NCI-H187 treated with DMSO at 0.1 percent for 48 hours (cell line): ENCODE measurements at regions not wholly inside any gene's neighbourhood (a gene's known extent, or its start where the extent isn't known, plus 50 kb on each side); places are given as distances from the start of the nearest gene placed in this dataset.

ENCODE experiments used
- DNase-seq: peaks from one replicate; lab custom pipeline; 2025; lab: John Stamatoyannopoulos, UW

DNA sequence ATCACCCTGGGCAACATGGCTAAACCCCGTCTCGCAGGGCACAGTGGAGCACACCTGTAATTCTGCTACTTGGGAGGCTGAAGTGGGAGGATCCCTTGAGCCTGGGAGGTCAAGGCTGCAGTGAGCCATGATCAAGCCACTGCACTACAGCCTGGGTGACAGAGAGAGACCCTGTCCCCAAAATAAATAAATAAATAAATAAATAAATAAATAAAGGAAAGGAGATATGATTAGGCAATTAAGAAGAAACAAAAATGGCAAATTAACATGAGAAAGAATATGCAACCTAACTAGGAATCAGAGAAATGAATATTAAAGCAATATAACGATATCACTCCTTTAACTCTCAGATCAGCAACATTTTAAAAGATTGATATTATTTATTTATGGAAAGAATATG is 92.3 kb downstream of the C1D start:
- DNase-seq = no peak

DNA sequence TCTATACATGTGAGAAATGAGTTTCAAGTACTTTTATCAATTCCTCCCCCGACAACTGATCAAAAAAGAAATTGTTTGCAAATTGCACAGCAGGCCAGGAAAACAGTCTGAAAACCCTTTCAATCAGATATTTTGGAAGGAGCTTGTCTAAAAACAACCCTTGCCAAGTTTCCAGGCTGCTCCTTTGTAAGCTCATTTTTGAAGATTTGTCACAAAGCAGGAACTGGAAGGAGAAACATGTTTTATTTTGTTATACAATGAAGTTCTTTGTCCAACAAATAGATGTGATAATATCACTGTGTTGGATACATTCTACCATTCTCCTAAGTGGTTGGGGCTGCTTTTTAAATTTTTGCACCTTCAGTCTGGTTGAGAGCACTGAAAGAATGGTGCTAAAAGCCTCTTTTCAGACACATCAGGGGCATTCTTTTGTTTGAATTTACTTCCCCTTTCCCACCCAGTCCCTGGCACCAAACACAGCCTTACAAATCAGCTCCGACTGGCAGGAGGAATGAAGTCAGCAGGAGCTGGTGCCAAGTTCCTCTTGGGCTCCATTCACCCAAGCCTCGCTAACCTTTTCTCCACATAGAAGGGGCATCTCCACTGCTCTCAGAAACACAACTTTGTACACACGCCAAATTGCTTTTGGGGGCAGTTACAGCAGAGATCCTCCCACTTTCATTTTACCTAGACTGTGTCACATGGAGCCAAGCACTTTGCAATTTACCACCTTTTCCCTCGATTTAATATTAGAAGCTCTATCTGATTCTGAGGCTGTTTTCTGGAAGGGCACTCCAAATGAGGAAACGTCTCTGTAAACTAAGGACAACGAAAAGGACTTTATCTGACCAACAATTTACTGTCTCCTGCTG is 88.0 kb downstream of the C1D start:
- no peak for DNase-seq

DNA sequence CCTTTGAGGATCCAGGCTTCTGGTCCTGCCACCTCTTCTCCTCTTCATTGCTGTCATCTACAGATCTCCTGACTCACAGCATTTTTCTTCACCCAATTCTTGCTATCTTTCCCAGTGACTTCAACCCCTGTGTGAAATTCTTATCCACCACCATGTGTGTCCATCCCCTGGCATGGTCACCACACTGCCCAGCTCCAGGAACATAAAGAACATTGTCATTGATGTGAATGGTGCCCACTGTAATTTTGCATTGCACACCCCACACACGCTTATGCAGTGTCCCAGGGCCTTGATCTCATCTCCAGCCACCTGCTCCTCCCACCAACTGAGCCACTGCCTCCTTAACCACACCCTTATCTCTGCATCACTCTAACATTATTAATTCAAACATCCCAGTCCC is 85.3 kb downstream of the C1D start:
- DNase-seq = no peak

DNA sequence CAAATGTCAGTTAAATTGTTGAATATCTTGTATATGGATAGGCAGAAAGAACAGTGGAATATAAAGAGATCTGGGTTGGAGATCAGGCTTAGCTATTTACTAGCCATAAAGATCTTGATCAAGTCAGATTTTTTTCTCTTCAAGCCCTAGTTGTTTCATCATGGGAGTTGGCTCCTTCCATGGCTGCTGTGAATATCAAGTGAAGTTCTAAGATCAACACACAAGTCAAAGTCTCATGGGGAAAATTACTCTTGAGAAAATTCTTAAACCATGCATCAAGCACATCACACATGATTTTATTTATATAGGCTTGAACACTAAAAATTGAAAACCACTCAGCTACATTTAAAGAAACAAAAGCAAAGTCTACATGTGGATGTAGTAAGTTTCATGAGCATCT is 79.8 kb downstream of the C1D start:
- DNase-seq = no peak

DNA sequence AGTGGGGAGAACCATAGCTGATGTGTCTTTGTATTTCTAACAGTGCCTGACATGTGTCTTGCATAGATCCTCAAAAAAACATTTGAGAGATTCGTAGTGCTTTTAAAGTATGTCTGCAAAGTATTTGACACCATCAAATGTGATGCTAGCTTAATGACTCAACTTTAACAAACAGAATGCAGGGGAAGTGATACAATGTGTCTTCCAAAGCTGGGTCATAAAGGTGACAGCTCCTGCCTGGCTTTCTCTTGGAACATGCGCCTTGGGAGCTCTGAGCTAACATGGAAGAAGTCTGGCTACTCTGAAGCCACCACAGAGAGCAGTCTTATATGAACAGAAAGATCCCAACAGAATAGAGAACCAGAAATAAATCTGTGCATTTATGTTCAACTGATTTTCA is 78.2 kb downstream of the C1D start:
- no peak for DNase-seq

DNA sequence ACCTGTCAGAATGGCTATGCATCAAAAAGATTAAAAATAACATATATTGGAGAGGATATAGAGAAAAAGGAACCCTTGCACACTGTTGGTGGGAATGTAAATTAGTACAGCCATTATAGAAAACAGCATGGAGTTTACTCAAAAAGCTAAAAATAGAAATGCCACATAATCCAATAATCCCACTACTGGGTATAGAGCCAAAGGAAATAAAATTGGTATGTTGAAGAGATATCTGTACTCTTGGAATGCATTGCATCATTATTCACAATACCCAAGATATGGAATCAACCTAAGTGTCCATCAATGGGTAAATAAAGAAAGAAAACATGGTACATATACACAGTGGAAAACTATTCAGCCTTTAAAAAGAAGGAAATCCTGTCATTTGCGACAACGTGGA is 77.2 kb downstream of the C1D start:
- DNase-seq = no peak

DNA sequence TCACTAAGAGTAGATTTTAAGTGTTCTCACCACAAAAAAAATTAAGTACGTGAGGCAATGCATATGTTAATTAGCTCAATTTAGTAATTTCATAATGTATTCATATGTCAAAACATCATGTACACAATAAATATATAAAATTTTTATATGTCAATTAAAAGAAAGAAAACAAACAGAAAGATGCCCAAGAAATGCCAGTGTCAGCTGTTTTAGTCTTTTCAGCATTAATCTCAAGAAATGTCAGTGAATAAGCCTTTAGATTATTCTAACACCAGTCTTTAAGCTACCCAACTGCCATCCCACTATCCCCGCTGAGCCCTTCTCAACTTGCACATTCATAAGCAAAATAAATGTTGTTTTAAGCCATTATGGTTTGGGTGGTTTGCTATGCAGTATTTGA is 76.5 kb downstream of the C1D start:
- DNase-seq = no peak
